ENCODE measurements at regions not wholly inside any gene's neighbourhood (a gene's known extent, or its start where the extent isn't known, plus 50 kb on each side); places are given as distances from the start of the nearest gene placed in this dataset.
"Not testable (repeated sequence)": the region's sequence is repeated elsewhere in the genome, so short reads cannot be mapped to it uniquely, and the experiment has no call there.

DNA sequence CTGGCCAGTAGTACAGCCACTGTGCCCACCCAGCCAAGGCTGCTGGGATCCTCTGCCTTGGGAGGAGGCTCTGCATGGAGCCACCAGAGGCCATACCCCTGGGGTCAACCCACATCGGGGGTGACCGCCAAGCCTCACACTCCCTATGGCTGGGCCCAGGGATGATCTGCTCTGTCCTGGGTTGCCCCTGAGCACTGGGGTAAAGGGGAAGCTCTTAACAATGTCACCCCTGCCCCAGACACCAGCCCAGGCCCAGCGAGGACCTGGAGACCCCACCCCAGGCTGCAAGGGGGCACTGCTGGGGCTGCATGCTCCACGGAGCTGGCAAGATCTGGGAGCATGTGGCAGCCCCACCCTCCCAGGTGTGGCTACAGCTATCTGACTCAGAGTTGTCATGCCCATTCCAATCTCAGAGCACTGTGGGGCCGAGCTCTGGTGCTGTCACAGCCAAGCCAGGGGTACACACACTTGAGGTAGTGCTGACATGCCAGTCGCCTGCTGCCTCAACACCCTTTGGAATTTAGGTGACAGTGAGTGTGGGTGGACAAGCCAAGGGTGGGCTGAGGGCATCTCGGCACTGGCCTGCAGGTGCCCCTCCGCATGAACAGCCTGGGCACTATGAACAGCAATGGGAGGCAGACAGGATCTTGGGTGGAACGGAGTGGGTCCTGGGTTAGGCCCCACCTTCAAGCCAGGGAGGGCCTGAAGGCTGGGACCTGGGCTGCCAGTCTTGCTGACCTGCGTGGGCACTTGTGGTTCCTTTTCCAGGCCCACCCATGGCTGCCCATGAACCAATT, 427.7 kb downstream of the LRRIQ3 start:
- DNase-seq (ENCODE audit: low spot score): no peak

DNA sequence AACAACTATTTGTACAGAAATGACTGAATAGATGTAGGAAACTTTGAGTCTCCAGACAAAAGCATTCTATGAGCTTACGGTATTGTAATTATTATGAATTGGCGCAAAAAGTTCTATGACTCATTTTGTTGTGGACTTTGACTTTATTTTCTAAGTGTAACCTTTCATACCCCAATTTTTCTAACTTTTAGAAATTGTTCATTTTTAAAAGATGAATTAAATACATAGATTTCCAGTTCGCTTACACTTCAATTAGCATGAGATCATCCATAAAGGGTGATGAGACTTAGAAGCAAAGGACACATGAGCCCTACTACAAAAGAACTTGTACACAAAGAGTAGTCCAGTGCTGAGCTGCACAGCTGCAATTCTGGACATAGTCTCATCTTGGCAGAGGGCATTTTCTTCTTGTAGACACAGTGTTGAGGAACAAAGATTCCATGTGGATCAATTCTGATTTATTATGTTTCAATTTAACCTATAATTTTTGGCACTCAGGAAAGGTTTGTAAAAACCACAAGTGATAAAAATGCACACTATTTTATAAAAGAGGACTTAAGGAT, 431.1 kb downstream of the LRRIQ3 start:
- DNase-seq (ENCODE audit: low spot score): no peak

DNA sequence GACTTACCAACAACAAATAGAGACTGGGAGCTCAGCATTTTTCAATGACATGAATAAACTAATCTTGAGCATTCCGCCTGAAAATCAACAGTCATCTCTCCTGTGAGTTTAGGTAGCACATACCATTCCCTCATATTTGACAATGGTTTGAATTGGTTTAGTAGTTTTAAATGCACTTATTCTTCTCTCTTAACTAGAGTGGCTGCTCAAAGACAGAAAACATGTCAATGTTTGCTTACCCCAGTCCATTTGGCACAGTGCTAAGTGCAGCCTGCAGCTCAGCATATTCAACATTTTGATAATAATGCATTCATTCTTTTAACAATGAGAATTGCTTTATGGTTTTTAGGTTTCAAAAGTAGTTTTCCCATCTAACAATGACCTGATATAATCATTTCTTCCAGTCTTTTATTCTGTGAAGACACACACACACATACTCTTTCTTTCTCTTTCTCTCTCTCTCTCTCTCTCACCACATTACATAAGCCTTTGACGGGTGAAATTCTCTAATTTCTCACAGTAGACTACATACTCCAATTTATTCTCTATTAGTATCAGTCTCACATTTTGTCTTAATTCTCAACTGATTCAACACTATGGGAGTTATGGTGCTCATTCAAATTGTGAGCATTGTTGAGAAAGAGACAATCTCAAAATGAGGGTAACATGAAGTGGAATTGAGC, 432.3 kb downstream of the LRRIQ3 start:
- no peak for DNase-seq (ENCODE audit: low spot score)

DNA sequence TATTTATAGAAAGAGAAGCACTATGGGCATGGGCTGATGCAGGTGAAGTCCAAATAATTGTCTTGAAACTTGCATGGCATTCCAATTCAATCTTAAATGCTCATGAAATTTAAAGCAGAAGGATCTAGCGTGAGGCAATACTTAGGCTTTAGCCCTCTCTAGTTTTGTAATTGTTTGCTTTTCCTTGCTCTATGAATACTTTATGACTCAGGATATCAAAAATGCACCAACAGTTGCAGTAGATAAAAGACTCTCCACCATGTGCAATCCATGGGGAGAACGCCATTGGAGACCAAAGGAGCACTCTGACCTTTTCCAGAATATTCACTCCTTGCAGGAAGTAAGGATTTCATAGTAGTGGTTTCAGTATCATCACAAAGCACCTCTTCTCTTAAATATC, 436.4 kb downstream of the LRRIQ3 start:
- no peak for DNase-seq (ENCODE audit: low spot score)

DNA sequence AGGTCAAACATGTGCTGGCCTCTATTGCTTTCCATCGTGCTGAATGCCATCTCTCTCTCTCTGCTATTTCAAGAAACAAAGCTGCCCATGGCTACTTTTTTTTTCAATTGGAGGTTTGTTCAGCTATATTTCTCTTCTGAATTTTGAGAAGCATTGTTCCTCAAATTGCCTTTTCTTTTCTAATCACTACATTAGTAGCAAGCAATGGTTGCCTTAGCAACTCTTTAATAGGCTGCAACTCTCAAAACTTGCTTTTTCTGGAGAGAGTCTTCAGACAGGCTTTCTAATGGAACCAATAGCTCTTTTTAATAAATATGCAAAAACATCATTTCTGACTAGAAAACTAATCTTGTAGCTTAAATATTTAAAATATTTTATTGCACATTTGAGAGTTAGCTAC, 439.0 kb downstream of the LRRIQ3 start:
- no peak for DNase-seq (ENCODE audit: low spot score)

DNA sequence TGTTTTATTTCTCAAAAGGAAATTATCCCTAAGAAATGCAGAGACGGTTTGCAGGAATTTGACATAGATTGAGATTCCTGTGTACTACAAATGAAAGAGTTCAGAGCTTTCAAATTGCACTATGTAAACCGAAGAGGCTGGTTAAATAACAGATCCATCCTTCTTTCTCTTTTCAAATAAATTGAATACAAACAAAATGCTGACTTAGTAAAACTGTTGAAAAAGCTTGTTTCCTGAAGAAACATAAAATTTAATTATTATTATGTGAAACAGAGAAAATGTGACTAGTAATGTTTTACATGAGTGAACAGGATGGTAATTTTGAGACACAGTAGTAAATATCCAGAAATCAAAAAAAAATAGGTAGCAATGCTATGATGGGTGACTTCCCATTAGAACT, 441.2 kb downstream of the LRRIQ3 start:
- DNase-seq (ENCODE audit: low spot score): no peak

DNA sequence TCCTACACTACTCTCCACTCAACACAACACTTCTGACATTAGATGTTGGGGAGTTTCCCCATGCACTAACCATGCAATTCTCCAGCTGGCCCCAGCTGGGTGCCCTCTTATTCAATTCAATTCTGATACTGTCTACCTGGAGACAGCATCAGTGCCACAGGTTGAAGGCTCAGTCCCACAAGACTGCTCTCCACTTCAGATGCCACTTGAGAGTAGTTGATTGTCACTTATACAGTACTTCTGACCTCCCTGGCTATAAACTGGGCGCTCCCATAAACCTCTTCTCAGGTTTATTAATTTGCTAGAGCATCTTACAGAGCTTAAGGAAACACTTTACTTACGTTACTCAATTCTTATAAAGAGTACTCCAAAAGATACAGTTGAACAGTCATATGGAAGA, 442.3 kb downstream of the LRRIQ3 start:
- DNase-seq (ENCODE audit: low spot score): no peak

DNA sequence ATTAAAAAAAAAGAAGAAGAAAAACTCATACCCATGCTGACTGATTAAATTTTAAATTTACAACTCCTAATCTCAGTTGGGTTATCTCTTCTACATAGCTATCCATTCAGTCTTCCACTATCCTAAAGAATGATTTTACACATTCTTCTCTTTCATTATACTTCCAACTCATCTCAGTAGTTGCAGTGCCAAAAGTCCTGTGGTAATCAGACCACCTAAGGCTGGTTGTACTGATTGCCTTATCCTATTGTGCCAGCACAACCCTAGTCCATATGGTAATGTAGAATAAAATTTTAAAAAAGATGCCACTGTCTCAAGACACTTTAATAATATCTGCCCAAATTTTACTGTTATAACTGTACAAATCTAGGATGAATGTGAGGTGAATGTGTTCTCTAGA, 448.0 kb downstream of the LRRIQ3 start:
- no peak for DNase-seq (ENCODE audit: low spot score)

DNA sequence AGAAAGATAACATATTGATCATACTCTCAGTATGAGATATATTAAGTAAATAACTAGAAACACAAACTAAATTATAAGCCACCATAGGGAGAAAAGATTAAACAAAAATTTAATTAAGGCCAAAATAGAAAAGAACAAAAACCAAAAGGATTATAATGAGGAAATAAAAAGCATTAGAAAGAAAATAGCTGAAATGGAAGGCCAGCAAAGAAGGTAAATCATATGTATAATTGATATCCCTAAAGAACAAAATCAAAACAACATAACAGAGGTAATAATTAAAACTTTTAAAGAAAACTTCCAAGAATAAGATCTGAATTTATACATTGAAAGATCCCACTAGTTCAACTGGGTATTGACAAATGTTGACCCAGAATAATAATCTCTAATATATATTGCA, 453.0 kb downstream of the LRRIQ3 start:
- DNase-seq (ENCODE audit: low spot score): no peak

DNA sequence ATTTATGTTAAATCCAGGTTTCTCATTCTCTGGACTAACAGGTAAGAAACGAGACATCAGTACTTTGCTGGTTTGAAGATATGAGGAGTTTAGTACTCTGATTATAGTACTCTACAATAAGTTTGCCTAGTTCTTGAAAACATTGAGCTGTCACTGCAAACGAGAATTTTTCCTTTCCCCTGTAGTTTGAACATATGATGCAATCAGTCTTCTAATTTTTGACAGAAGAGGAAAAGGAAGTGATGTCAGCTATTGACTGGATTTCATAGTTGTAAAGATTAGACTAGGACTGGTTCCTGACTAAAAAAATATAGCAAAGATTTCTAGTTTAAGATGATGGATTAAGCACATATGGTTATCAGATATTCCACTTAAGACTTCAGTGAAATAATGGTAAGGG, 461.9 kb downstream of the LRRIQ3 start:
- no peak for DNase-seq (ENCODE audit: low spot score)

DNA sequence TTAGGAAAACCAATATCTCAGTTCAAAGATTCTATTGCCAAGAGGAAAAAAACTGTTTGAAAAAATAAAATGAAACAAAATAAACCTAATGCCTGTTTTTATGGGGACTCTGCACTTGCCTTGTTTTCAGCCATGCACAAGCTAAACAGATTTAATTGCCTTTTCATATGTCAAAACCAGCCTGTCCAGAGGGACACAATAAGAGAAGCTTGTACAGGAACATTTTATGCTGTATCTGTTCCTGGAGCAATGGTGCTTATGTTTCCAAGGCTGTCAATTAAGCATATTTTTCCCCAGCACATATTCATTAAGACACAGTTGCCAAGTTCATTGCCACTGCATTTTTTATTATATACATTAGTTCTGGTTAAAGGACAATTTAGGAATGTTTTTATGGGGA, 470.9 kb downstream of the LRRIQ3 start:
- no peak for DNase-seq (ENCODE audit: low spot score)

DNA sequence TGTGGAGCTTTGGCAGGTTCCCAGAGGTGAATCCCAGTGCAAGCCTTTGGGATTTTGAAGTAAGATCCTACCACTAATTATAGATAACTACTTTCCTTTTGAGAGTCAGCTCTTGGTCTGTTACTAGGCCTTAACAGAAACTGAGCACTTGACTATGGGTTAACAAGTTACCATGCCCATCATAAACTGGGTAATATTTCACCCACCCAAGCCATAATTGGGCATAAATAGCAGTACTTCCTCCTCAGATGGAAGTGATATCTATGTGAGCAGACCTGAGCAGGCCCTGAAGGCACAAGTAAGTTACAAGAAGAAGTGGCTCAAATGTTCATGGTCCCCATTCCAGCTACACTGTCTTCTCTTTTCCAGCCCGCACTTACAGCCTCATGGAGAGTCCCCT, 475.9 kb downstream of the LRRIQ3 start:
- no peak for DNase-seq (ENCODE audit: low spot score)

DNA sequence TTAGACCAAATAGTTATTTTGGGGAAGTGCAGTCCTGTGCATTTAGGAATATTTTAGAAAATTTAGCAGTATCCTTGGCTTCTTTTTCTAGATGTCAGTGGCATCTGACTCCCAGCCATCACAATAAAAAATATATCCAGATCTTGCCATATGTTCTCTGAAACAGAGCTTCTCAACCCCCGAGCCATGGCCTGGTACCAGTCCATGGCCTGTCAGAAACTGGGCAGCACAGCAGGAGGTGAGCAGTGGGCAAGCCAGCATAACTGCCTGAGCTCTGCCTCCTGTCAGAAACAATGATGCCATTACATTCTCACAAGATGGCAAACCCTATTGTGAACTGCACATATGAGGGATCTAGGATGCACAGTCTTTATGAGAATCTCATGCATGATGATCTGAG, 480.0 kb downstream of the LRRIQ3 start:
- DNase-seq (ENCODE audit: low spot score): no peak

DNA sequence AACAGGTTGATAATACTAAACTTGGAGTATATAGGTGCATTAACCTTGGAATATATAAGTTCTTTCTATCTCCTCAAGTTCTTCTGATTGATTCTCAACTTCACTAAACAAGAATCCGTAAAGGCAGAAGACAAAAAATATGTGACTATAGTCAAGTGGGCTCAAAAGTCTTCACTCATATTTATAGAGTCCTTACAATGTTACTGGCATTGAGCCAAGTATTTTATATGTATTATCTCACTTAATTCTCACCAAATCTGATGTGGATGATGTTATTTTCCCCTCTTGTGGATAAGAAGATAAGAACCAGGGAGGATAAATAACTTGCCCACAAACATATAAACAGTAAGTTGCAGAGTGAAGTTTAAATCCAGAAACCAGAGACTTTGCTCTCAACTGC, 486.9 kb downstream of the LRRIQ3 start:
- no peak for DNase-seq (ENCODE audit: low spot score)

DNA sequence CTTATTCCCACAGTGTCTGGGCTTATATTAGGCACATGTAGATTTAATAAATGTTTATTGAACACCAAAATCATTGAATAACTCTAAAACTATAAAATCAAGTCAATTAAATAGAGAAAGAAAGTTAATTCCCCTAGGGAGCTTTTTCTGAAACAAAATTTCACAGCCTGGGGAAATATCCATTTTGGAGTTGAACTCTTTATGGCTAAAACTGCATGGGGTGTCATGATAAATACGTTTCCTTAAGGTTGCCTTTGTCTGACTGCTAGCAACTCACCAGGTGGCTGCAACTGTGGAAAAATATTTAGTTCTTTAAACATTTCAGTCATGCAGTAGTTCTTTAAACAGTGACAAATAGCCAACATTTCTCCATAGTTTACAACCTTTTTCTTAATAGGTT, 496.1 kb downstream of the LRRIQ3 start:
- no peak for DNase-seq (ENCODE audit: low spot score)

DNA sequence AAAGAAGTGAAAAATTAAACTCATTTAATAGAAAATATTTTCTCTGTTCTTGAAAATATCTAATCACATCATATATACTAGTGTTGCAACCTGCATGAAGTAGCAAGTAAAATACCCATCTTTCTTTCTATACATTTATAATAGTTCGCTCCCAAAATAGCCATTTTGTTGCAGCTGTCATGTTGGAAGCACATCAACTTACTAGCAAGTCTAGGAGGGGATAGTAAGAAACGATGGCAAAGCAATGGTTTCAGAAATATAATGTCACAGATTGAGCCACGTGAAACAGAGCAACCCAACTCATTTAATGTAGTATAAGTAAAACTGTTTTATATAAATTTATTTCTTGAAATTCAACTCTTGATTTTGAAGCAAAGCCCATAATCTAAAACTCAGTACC, 521.8 kb downstream of the LRRIQ3 start:
- no peak for DNase-seq (ENCODE audit: low spot score)

DNA sequence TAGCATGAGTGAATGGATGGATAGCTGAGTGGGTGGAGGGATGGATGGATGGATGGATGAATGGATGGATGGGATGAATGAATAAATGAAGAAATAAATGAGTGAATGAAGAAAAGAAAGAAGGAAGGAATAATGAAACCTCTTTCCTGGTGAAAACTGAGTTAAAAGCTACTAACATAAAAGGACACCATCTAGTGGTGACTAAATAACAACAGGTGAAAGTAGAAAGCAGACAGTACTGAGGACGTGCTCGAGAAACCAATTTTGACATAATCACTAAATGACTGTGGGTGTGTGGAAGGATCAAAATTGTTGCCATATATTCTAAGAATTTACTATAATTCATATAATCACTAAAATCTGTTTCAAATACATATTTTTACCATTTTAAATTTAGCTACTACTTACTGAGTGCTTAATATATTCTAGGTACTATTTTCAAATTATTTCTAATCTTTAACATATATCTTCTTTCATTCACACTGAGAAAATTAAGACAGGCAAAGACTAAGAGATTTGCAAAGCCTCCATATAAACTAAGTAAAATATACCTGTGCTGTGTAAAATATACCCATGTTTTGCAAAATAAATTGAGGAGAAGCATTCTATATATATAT, 522.9 kb downstream of the LRRIQ3 start:
- DNase-seq (ENCODE audit: low spot score): peak; percentile 40

DNA sequence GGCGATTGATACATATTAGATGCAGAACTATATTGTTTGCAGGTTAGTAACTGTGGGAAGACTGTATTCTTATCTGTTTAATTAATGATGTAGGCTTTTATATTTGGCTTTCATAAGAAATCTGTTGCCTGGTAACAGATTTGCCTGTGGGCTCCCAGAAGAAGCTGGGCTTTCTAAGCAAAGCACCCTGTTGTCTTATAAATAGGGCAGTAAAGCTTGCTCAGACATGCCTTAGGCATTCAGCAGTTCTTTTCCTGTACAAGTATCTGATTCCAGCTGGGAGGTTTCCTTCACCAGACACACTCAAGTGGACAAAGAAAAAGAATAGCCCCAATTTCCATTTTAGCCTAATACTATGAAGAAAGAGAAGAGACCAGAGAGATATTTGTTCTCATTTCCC, 524.0 kb downstream of the LRRIQ3 start:
- no peak for DNase-seq (ENCODE audit: low spot score)

DNA sequence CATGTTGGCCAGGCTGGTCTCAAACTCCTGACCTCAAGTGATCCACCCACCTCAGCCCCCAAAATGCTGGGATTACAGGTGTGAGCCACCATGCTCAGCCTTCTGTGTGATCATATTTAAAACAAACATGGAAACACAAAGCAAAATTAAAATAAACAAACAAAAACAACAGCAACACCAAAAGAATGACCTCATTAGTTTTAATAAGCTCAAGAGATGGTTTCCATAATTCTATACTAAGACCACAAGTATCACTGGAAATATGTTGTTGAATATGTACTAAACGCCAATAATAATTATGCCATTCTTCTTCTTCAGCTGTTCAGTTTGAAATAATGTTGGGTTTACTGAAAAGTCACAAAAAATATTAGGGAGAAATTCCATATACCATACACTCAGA, 526.4 kb downstream of the LRRIQ3 start:
- no peak for DNase-seq (ENCODE audit: low spot score)

DNA sequence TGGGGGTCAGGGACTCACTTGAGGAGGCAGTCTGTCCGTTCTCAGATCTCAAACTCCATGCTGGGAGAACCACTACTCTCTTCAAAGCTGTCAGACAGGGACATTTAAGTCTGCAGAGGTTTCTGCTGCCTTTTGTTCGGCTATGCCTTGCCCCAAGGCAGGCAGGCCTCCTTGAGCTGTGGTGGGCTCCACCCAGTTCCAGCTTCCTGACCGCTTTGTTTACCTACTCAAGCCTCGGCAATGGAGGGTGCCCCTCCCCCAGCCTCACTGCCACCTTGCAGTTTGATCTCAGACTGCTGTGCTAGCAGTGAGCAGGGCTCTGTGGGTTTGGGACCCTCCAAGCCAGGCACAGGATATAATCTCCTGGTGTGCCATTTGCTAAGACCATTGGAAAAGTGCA, 530.0 kb downstream of the LRRIQ3 start:
- DNase-seq (ENCODE audit: low spot score): not testable (repeated sequence)

DNA sequence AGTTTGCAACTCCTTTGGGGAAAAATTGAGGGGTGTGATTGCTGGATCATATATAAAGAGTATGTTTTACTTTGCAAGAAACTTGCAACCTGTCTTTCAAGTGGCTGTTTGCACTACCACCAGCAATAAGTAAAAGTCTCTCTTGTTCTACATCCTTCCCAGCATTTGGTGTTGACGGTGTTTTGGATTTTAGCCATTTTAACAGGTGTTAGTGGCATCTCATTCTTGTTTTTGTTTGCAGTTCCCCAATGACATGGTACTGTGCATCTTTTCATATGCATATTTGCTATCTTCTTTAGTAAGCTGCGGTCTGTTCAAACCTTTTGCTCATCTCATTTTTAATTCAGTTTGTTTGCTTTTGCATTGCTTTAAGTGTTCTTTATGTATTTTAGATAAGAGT, 535.5 kb downstream of the LRRIQ3 start:
- DNase-seq (ENCODE audit: low spot score): no peak

DNA sequence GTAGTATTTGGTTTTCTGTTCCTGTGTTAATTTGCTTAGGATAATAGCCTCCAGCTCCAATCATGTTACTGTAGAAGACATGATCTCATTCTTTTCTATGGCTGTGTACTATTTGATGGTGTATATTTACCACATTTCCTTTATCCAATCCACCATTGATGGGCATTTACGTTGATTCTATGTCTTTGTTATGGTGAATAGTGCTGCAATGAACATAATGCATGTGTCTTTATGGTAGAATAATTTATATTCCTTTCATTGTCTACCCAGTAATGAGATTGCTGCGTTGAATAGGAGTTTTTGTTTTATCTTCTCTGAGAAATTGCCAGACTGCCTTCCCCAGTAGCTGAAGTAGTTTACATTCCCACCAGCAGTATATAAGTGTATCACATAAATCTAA, 538.8 kb downstream of the LRRIQ3 start:
- no peak for DNase-seq (ENCODE audit: low spot score)

DNA sequence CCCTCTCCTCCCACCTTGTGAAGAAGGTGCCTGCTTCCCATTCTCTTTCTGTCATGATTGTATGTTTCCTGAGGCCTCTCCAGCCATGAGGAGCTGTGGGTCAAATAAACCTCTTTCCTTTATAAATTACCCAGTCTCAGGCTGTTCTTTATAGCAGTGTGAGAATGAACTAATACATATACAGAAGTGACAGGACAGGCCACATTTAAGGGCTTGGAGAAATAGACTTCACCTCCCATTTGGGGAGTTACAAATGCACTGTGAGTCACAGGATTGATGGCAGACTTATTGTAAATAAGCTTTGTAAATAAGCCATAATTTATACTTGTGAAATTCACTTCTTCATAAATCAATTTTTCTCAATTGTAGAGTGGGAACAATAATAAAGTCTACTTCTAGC, 543.3 kb downstream of the LRRIQ3 start:
- no peak for DNase-seq (ENCODE audit: low spot score)

All from kidney capillary endothelial cell (primary cell).